Endometrial microvascular endothelial cells (primary cell): ENCODE measurements at regions not wholly inside any gene's neighbourhood (a gene's known extent, or its start where the extent isn't known, plus 50 kb on each side); places are given as distances from the start of the nearest gene placed in this dataset.
"Not testable (repeated sequence)": the region's sequence is repeated elsewhere in the genome, so short reads cannot be mapped to it uniquely, and the experiment has no call there.

ENCODE experiments used
- in situ Hi-C: cut with HindIII; loops from 2 replicates; pipeline ENCODE4 v1.10.0; 2017; ENCODE audit warnings: low sequenced_read_pairs, low pct_unique_long_range_greater_than_20kb; ENCODE audit errors: inconsistent ontology term

DNA sequence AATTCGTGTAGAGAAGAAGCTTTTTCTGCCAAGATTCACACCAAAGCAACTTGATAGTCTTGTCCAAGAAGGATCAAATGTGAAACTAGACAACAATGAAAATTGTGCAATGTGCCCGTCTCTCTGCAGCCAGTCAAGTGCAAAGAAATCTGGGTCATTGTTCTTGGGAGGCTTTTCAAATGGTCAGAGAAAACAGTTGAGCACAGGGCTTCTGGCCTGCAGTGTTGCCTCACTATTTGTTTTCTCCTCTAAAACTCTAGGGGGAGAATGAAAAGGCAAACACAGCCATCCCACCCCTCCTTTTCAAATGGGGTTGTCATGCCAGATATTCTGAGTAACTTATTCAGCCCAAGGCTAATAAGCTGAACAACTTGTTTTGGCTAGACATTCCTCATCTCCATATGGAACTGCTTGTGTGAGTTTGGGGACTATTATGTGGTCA lies 417.6 kb upstream of the CDIN1 start:
- in situ Hi-C loops, result no loop called here

GRCh38 chr15:36163983-36164382 lies 415.4 kb upstream of the CDIN1 start:
- in situ Hi-C loops, result not testable (repeated sequence)

DNA sequence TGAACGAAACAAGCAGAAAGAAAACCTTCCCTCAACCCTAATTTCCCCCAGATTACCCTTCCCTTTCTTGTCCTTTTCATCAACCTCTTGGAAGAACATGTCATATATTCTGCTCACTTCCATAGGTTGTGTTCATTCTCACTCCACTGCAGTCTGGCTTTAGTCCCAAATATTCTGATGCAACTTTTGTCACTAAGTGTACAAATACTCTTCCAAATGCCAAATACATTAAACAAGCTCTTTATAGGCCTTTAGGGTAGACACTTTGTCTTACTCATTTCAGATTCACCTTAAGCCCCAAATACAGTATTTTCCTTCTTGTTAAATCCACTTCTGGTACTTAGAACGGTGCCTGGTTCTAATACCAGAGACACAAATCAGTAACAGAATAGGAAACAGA lies 406.5 kb upstream of the CDIN1 start:
- in situ Hi-C loops, result no loop called here

GRCh38 chr15:36175186-36175740 lies 404.2 kb upstream of the CDIN1 start:
- in situ Hi-C loops, result no loop called here

GRCh38 chr15:36175741-36176291 lies 403.6 kb upstream of the CDIN1 start:
- in situ Hi-C loops, result no loop called here

DNA sequence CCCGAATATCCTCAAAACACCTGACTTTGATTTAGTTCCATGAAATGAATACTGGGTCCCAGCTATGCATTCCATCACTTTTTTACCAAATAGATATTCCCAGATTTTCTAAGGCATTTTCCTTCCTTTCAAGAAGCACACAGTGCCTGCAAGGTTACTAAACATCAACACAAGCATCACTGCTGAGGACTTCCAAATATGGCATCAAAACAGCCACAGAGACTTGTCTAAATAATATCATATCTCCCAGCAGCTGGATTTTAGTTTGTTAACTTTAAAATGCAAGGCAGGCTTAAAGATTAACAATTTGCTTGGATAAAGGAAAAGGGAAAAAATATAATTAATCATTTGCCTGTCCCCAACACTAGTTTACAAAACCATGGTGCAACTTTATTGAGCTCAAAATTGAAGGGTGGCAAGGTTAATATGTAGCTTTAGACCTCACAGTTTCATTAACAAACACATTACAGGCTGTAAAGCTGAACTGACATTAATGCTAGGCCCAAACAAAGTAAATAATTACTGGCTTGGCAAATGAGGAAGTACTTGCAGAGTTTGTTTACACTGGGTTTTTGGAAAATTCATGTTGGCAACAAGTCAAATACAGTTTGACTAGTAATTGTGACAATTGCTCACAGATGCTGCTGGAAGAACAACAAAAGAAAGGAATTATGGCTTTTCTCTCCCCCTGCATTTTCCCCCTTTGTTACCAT lies 401.7 kb upstream of the CDIN1 start:
- in situ Hi-C loops, result no loop called here

DNA sequence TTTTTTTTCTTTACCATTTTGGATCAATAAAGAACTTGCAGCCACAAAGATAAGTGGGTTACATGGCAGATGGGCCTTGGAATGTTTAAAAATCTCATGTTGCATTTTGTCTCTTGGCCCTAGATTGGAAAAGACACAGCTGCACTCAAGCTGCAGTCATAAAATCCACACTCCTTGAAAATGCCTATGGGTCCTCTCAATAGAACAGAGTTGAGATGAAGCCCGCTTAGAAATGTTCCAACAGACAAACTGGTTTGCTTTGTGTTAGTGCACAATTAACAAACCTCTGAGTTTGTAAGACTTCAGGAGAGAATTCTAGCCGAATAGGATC lies 401.2 kb upstream of the CDIN1 start:
- in situ Hi-C loops, result no loop called here

DNA sequence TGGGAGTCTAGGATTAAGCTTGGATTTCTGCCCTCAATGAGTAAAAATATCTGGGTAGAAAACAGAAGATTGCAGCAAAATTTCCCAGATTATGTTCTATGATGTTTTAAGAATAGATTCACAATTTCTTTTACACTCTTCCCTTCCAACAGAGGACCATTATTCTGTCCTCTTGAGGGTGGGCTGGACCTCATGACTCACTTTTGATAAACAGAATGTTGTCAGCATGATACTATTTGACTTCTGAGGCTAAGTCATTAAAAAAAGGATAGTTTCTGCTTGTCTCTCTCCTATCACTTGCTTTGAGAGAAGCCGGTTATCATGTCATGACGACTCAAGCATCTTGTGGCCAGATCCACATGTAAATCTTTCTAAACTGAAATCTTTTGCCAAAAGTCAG lies 396.2 kb upstream of the CDIN1 start:
- in situ Hi-C loops, result no loop called here

- in situ Hi-C loops, result no loop called here
These were observed 394.0 kb upstream of the CDIN1 start for GRCh38 chr15:36185438-36185837.

- in situ Hi-C loops, result no loop called here
These were observed 393.6 kb upstream of the CDIN1 start for GRCh38 chr15:36185845-36186244.

DNA sequence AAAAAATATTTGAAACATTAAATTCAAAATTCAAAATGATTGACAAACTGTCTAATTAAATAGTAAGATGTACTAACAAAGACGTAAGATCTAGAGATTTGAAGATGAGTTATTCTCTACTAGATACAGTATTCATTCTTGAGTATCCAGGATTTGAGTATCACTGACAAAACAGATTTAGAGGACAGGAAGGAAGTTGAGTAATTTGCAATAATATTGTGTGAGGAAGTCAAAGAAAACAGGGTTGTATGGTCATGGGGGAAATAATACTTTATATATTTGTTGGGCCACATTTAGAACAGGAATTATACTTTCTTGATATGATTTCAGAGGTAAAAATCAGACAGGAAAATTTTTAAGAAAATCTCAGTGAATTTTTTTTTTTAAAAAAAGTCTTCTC lies 393.1 kb upstream of the CDIN1 start:
- in situ Hi-C loops, result no loop called here

- in situ Hi-C loops, result no loop called here
These were observed 388.0 kb upstream of the CDIN1 start for GRCh38 chr15:36191459-36191858.

DNA sequence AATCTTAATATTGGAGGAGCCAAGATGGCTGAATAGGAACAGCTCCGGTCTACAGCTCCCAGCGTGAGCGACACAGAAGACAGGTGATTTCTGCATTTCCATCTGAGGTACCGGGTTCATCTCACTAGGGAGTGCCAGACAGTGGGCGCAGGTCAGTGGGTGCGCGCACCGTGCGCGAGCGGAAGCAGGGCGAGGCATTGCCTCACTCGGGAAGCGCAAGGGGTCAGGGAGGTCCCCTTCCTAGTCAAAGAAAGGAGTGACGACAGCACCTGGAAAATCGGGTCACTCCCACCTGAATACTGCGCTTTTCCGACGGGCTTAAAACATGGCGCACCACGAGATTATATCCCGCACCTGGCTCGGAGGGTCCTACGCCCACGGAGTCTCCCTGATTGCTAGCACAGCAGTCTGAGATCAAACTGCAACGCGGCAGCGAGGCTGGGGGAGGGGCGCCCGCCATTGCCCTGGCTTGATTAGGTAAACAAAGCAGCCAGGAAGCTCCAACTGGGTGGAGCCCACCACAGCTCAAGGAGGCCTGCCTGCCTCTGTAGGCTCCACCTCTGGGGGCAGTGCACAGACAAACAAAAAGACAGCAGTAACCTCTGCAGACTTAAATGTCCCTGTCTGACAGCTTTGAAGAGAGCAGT lies 383.9 kb upstream of the CDIN1 start:
- in situ Hi-C loops, result not testable (repeated sequence)

GRCh38 chr15:36208868-36209582 lies 370.4 kb upstream of the CDIN1 start:
- in situ Hi-C loops, result no loop called here

DNA sequence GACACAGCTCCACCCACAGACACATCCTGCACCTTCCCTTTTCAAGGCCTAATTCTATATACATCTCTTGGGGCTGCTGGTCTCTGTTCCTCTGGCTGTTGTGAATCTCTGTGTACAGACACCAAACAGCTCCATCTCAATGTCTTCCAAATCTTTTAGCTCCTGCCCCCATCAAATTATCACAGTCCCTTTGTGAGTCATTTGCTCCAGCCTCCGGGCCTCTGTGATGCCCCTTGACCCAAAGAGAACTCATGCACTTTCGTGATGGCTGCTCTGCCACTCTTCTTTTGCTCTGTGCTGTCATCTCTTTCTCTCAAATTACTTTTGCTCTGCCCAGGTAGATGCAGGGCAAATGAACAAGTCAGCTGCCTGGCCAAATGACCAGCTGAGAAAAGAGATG lies 369.0 kb upstream of the CDIN1 start:
- in situ Hi-C loops, result no loop called here

GRCh38 chr15:36218322-36218721 lies 361.1 kb upstream of the CDIN1 start:
- in situ Hi-C loops, result no loop called here

GRCh38 chr15:36218991-36219390 lies 360.4 kb upstream of the CDIN1 start:
- in situ Hi-C loops, result no loop called here

GRCh38 chr15:36221992-36222391 lies 357.4 kb upstream of the CDIN1 start:
- in situ Hi-C loops, result no loop called here

DNA sequence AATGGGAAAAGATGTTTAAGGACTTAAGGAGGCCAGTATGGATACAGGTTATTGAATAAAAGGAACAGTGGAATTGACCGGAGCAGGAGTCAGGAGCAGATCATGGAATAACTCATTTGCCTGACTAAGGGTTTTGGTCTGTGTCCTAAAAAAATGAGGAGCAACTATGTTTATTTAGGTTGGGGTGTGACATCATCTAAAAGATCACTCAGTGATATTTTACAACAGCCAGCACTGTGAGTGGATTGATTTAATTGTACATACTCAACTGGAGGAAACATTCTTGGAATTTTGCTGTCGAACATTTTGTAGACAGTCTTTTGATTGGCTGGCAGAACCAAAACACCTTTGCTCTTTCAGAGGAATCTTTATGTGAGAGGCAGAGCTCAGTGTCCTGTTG lies 348.6 kb upstream of the CDIN1 start:
- in situ Hi-C loops, result no loop called here

DNA sequence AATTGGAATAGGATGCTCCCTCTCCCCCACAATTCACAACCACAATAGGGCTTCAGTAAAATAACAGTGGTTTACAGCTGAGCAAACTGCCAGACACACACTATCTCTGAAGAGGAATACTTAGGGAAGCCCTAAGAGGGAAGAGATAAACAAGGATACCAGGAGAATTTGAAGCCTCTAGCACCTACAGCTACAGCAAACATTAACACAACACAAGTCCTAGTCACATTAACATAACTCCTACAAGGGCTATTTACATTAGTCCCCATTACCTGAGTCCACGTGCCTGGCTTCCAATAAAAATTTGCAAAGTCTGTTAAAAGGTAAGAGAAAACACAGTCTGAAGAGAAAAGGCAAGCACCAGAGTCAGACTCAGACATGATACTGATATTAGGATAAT lies 346.9 kb upstream of the CDIN1 start:
- in situ Hi-C loops, result no loop called here
